DND-41 (cell line): ENCODE measurements at regions not wholly inside any gene's neighbourhood (a gene's known extent, or its start where the extent isn't known, plus 50 kb on each side); places are given as distances from the start of the nearest gene placed in this dataset.

ENCODE experiments used
- CTCF ChIP-seq: IDR thresholded peaks from 2 replicates; pipeline ENCODE4 v1.5.1; 2012; ENCODE audit warnings: borderline replicate concordance, low read length, moderate library complexity, mild to moderate bottlenecking; ENCODE audit not compliant: poor library complexity, severe bottlenecking; ENCODE audit errors: extremely low read depth
- EZH2 ChIP-seq: IDR thresholded peaks from 3 replicates; pipeline ENCODE4 v1.6.1; 2012; ENCODE audit warnings: borderline replicate concordance, low read depth, mild to moderate bottlenecking, moderate library complexity, low read length, inconsistent platforms; ENCODE audit not compliant: severe bottlenecking

GRCh38 chr18:73264562-73264921, 396.8 kb upstream of the NETO1 start:
- TF ChIP-seq CTCF (no peak), EZH2 (no peak)
